HG02852 (cell line): ENCODE measurements at regions not wholly inside any gene's neighbourhood (a gene's known extent, or its start where the extent isn't known, plus 50 kb on each side); places are given as distances from the start of the nearest gene placed in this dataset.

ENCODE experiments used
- ATAC-seq: cut with Tn5 transposase; IDR thresholded peaks from one replicate; pipeline ENCODE4 v1.9.1; 2021; ENCODE audit warnings: mild to moderate bottlenecking, moderate library complexity; ENCODE audit not compliant: unreplicated experiment

DNA sequence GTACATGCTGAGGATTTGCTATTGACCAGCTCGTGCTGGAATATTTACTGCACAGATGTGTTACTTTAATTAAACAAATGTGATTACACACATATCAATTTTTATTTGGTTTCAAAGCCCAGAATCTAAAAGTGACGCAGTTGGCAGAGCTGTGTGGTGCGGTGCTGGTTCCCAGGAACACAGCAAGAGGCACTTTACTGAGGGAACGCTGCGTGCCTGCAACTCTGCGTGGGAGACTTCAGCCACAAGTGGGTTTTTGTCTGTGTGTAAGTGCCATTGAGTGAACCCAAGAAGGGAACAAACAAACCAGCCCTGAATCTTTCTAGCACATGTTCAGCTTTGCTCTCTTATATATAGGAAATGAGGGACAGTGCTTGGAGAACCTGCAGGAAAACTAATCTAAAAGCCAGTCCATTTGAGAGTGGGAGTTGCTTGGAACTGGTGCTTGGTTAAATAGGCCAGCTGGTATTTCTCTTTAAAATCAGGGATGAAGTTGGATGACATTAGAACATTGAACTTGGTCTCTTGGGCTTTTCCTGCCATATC, 196.6 kb upstream of the CELF4 start:
- ATAC-seq, result no peak

DNA sequence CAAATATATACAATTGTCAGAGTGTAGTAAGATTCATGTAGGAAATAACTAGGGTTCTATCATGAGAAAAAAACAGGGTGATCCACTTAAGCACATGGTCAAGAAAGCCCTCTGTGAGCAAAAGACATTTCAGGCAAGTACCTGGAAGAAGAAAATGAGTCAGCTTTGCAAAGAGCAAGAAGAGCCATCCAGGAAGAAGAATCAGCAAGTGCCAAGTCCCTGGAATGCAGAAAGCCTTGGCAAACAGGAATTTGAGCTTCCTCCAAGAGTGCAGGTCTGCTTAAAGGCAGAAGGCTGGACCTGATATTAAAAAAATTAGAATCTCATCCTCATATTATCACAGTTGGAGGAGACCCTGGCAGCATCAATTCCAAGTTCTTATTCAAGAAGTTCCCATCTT, 188.5 kb upstream of the CELF4 start:
- no peak for ATAC-seq

DNA sequence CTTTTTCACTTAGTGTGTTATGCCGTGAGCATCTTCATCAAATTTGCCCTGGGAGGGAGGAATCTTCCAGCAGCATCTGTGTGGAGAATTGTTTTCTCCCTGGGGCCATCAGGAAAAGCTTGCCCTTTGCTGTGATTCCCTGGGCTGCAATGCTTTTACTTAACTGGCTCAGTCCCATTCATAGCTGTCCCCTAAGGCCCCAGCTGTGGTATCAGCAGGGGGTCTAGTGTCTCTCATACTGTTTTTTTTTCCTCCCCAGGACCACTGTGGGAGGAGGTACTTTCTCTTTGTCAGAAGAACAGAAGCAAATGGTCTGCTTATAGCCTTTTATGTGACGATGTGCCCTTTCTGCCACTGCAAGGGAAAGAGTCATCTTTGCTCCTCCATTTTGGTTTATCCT, 176.8 kb upstream of the CELF4 start:
- no peak for ATAC-seq

DNA sequence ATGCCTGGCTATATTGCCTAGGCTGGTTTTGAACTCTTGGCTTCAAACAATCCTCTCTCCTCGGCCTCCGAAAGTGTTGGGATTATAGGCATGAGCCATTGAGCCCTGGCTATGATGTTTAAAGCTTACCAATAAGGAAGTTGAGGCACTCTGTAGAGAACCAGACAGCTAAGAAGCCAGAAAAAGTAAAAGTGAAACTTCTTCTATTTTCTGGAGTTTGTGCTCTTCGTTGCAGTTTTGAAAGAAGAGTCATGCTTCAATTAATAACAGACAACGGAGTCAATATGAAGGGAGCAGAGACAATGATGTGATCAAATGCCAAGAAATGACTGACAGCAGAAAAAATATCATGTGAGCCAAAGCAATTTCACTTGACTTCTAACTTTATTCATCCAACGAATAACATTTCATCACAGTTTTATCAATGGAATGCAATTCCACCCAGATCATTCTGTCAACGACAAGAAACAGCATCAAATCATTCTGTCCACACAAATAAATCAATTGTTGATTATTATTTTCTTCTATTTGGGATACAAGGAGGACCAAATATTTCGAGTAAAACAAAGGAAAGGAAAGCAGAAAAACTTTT, 175.5 kb upstream of the CELF4 start:
- no peak for ATAC-seq

DNA sequence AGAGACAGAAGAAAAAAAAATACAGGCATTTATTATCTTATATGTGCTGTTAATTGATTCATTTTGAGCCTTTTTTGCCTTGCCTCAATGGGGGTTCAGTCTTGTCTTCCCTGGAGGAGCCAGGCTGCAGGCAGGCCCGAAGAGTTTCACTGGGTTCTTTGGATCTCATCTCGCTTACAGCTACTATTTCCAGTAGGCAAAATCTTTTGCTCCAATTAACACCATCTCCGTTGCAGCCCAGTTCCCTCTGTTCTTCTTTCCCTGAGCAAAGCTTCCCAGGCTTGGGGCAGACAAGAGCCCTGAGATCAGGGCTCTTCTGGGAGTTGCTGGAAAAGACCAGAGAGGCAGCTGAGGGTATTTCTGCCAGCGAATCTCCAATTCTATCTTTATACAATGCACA, 168.8 kb upstream of the CELF4 start:
- no peak for ATAC-seq

DNA sequence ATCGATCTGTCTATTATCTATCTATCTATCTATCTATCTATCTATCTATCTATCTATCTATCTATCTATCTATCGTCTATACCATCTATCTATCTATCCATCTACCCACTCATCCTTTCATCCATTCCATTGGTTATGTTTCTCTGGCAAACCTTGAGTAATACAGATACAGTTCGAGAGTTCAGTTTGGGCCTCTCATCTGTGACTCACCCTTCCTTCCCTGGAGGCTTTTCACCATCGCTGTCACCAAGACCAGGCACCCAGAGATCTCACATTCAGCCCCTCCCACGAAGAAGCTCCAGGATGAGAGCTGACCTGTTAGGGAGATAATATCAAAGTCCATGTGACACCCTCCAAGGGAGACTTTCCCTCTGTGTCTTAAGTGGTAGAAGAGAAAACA, 164.1 kb upstream of the CELF4 start:
- ATAC-seq, result no peak

DNA sequence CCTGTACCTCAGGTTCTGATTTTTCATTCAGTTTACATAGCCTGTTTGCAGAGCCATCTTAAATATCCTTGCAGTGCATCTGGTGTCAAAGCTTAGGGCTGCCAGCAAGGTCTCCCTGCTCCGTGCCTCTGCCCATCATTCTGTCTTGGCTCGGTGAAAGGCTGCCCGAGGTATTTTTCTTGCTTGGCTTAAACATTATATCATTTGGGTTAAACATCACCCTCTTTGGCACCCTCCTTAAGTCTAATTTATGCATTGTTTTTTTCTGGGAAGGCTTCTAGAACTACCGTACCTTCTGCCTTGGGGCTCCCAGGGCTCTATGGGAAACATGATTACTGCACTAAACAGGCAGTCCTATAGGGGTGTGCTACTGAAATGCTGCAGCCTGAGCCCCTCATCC, 158.6 kb upstream of the CELF4 start:
- no peak for ATAC-seq

DNA sequence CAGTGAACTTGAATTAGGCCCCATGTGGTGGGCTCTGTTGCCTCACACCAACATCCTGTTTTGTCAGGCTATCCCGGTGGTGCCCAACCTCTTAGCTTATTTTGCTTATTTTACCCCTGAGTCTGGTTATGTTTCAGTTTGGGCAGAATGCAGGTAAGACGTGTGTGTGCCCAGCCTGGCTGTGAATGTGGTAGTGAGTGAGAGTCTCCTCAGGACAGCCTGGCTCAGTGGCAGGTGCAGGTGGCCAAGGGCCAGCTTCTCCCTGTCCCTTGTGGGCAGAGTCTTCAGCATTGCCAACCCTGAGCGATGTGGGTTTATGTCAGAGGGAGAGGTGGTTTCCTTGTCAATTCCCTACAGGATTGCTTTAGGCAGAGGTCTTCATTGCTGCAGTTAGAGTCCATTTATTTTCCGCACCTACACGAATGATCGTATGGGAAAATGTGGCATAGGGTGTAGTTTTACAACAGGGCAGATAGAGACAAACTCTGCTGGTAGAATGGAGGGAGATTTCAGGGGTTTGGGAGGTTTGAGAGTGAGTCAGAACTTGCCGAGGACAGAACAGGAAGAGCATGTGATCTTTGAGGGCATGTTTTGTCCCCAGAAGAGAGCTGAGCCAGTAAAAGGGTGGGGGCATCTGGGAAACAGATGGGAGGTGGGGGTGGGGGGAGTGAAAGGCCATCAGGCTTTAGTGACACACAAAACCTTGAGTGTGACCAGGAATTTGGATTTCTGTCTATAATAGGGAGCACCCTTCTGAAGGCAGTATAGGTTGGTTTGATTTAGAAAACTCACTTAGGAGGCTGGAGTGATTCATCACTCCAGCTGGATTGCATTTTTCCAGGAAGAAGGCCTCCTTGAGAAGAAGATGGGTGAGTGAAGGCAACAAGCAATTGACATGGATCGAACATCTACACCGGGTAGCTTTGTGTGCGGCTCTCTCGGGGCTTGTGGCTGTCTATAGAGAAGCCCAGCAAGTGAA, 156.2 kb upstream of the CELF4 start:
- no peak for ATAC-seq

DNA sequence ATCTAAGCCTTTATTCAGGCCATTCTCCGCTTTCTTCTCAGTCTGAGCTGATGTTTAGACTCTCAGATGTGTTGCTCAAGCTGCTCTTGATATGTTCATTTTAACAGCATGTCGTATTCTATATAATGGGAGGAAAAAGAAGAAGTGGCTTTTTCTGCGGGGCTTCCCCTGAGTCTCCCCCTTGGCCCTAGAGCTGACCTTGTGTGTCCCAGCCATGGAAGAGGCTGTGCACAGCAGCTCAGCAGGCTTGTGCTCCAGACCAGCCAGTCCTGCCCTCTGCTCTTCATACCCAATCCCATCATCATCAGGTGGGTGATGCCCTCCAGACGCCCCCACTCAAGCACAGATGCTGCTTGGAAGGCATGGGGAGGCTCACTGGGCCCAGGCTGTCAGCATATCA, 155.1 kb upstream of the CELF4 start:
- no peak for ATAC-seq

DNA sequence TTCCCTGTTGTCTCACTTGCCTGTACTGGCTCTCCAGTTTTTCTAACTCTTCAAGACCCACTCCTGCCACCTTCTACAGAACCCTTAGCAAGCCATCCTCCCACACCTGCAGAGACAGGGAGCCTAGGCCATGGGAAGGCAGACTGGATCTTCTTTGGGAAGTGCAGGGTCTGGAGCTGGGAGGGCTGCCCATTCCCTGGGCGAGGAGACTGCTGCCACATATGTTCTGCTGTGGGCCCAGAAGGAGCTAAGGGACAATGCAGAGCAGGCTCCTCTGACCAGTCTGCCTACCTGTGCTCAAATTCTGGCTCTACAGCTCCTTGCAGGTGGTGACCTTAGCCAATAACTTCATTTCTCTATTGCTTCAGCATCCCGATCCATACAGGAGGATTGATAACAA, 152.1 kb upstream of the CELF4 start:
- ATAC-seq, result no peak

DNA sequence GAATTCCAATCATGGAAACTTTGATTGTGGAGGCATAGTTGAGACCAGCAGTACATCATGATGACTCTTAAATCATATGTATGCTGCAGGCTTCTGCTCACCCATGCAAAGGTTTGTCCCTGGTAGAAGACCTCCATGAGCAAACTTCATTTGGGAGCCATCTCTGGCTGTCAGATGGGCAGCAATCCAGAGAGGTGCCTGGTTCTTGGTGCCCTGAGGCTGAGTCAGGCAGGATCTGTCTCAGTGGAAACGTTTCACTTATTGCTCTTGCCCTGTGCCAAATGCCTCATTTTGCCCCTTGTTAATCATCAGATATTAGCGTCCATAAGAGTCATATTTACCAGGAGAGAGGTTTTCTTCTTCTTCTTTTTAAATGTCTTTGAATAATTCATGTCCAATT, 151.5 kb upstream of the CELF4 start:
- no peak for ATAC-seq

DNA sequence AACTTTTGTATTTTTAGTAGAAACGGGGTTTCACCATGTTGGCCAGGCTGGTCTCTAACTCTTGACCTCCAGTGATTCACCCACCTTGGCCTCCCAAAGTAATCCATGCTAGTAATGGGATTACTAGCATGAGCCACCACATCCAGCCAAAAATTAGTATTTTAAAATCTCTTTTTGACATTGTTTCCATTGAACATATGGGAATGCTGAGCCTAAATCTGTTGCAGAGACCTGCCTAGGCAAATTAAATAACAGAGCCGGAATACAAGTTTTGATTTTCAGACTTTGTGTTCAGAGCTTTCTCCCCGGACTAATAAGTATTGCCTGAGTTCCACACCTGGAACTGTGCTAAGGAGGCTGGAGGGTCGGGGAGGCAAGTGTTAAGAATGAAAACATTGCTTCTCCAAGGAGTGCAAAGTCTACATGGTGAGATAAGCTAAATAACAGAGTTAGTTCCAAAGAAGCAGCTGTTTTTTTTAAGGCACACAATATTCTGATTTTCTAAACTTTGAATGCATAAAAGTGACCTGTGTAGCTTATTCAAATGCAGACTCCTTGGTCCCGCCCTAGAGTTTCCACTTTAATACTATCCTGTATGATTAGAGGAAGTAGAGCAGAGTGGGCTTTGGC, 150.6 kb upstream of the CELF4 start:
- ATAC-seq, result no peak

DNA sequence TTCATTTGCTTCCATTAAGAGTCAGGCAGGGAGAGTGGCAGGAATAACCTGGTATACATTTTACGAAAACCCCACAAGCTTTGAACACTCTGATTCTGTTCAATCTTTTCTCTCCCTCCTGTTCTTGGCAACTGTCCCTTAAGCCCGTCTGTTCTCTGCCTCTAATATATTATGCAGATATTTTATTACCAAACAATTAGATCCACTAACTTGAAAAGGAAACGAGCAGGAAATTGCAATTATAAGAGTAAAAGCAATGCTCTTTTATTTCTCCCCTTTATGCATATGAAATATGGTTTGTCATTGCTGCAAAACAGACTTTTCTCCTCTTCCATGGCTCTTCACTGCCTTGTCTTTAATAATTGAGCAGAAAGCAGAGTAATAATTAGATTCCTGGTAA, 149.1 kb upstream of the CELF4 start:
- no peak for ATAC-seq

DNA sequence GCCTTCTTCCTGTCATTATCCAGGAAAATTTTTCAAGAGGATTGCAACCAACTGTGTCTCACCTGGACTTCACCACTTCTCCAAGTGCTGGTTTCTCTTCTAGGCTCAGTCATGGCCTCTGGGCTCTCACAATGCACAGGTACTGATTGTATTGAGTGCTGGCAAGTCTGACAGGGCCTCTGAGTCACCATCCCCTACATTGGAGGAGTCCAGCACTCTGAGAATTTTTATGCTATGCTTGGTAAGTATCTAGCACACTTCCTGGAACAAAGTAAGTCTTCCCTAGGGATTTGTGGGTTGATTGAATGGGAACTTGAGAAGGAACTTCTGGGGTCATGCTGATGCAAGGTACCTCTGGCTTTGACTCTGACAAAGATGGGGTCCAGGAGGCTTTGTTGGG, 147.2 kb upstream of the CELF4 start:
- ATAC-seq, result no peak

DNA sequence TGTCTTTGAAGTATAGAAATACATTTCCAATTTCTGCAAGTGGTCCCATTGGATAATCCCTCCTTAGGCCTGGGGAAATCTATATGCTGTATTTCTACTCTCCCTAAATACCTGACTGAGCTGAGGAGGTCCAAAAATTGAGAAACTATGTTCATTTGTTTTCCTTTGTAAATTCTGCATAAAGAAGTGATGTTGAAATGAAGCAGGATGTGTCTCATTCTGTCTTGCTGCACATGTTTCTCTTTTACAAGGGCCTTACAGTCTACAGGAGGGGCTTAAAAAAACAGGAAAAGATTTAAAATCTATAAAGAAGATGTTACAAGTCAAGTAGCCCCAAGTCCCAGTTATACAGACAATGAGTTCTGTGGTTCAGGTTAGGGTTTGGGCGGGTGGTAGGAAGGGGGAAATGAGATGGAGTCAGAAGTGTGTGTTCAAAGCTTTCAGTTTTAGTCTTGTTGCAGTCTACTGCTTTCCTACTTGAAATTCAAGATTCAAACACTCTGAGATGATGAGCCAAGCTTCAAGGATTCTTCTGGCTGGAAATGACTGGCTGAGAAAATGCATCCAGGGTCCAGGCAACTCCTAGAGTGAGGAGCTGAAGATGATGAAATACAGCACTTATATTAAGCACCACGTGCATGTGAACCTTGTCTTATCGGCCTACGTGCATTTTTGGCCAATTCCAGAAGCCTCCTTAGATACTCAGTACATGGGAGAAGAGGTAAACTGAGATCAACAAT, 146.3 kb upstream of the CELF4 start:
- no peak for ATAC-seq

DNA sequence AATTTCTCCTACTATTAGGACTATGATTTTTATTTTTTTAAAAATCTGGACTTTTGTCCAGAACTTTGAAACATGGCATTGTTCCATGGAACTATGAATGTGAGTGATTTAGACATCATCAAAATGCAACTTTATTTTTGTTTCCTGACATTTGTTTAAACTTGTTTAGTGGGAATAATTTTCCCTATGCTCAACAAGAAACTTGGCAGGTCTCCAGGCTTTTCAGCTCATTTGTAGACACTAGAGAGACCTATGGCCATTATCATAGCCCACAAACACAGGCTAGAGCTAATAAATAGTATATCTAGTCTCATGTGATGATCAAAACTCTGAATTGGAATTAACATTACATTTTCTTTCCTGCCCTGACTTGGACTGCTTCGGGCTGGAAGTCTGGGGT, 145.1 kb upstream of the CELF4 start:
- ATAC-seq, result no peak

DNA sequence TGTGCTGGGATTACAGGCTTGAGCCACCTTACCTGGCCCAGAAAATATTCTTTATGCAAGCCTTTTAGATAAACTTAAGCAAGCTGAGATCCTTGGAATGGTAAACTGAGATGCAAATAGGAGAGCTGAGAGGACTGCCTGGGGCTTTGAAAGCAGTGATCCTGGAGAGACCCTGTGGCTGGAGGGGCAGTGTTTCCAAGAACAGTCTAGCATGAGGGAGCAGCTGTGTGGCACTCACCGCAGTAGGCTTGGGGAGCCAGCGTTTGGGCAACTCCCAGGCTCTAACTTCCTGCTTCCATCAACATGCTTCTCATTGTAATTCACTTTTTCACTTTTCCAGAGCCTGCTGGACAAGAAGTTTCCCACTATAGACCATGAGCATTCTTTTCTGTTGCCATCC, 144.1 kb upstream of the CELF4 start:
- no peak for ATAC-seq

DNA sequence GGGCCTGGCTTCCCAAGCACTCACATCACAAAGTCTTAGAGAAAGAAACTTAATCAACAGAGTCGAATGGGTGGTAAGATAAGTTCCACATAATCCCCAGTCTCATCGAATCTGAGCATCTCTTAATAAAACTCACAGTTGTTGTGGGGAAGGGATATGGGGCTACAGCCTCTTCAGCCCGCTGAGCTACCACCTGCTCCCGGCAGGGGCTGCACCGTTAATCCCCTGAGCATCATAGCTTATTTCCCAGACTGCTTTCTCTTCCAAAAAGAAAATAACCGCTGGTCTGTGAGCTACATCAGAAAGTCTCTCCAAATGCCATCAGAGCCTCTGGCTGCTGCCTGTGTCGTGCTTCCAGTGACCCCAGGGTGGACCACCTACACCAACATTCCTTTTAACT, 139.4 kb upstream of the CELF4 start:
- ATAC-seq, result no peak

DNA sequence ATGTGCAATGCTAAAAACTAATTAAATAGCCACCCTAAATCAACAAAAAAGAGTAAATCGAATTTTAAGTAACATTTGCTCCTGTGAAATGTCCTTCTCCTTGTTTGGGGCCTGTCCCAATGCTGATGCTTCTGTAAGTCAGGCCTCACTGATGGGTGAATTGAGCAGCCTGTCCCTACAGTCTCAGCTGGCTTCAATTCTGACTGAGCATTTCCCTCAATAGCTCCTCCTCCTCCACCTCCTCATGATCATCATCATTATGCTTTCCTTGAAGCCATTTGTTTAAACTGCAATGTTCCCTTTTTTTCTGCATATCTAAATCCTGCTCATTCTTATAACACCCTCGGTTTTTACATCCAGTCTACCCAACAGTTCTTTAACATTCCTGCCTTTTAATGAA, 137.2 kb upstream of the CELF4 start:
- ATAC-seq, result no peak

DNA sequence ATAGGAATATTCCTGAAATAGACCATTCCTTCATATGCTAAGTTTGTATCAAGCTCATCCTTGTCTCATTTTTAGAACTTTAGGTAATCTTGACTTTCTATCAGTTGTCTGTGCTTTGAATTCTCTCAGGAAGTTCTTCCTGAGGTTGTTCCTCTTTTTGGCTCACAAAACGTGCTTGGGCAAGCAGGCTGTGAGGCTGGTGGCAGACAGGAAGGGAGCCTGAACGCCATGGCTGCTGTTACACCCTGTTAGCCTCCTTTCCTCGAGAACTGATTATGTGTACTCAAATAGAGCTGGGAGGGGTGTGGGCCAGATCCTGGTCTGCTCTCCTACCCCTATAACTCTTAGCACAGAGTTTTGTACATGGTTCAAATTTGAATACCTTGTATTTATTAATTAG, 136.4 kb upstream of the CELF4 start:
- ATAC-seq, result no peak

DNA sequence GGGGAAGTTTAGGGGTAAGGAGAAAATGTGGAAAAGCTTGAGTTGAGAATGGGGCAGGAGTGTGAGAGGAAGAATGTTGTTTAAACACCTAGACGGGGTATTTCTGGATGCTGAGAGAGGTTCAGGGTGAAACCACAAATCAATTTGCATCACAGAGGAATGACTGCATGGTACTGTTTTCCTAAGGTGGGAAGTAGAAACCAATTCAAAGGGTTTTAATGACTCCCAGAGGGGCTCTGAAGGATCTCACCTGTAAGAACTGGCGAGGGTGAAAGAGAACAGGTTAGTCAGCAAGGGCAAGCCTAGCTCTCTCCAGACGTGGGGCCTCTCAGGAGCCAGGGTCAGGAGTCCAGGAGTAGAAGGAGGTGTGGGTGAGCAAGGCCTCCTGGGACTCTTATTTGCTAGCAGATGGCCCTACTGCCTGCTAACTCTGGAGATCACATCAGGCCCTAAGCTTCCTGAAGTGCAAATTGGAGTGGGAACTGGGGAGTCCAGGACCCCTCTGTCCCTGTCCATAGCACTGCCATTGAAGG, 133.0 kb upstream of the CELF4 start:
- ATAC-seq, result no peak
